Bronchial epithelial cell (primary cell): ENCODE measurements at regions not wholly inside any gene's neighbourhood (a gene's known extent, or its start where the extent isn't known, plus 50 kb on each side); places are given as distances from the start of the nearest gene placed in this dataset.
"Not testable (repeated sequence)": the region's sequence is repeated elsewhere in the genome, so short reads cannot be mapped to it uniquely, and the experiment has no call there.

Experiments
- DNase-seq: peaks from one replicate; pipeline ENCODE4 v3.0.0-alpha.2; 2010; ENCODE audit warnings: low read depth
- FAIRE-seq: peaks from 2 replicates; lab custom pipeline; 2011; peaks lifted over from hg19 to GRCh38; lab: Jason Lieb, UNC
- H3K27me3 ChIP-seq: 2 replicates; pipeline ENCODE4 v1.5.1; 2011; ENCODE audit warnings: low read length; ENCODE audit not compliant: control insufficient read depth, insufficient read depth
- H3K36me3 ChIP-seq: 2 replicates; pipeline ENCODE4 v1.5.1; 2011; ENCODE audit warnings: low read length; ENCODE audit not compliant: control insufficient read depth, insufficient read depth
- H3K4me3 ChIP-seq: 2 replicates; pipeline ENCODE4 v1.5.1; 2011; ENCODE audit warnings: mild to moderate bottlenecking, low read depth, low read length, control low read depth
- CTCF ChIP-seq: IDR thresholded peaks from 2 replicates; pipeline ENCODE4 v1.5.1; 2011; ENCODE audit warnings: mild to moderate bottlenecking, moderate library complexity, low read length, control low read depth, inconsistent platforms; ENCODE audit not compliant: insufficient read depth, severe bottlenecking

GRCh38 chr10:2201534-2202099 is 464.3 kb upstream of the ADARB2 start:
- FAIRE-seq (no peak), DNase-seq (no peak)
- Histone ChIP-seq H3K4me3 (no peak overlapping the region), H3K27me3 (no peaks in the 10 kb centered on the region), H3K36me3 (no peaks in the 10 kb centered on the region)
- no peak for TF ChIP-seq CTCF

DNA sequence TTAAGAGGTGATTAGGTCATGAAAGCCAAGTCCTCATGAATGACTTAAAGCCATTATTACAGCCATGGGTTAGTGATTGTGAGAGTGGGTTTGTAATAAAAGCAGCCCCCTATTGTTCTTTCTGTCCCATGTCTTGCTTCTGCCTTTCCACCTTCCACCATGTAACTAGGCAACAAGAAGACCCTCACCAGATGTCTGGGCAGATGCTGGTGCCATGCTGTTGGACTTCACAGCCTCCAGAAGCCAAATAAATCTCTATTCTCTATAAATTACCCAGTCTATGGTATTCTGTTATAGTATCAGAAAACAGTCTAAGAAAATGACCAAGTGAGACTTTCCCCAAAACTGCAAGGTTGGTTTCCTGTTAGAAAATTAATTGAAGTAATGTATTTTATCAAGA is 460.3 kb upstream of the ADARB2 start:
- no peak for DNase-seq
- Histone ChIP-seq H3K4me3 (no peak overlapping the region), H3K27me3 (no peaks in the 10 kb centered on the region), H3K36me3 (no peaks in the 10 kb centered on the region)
- no peak for FAIRE-seq
- no peak for TF ChIP-seq CTCF

DNA sequence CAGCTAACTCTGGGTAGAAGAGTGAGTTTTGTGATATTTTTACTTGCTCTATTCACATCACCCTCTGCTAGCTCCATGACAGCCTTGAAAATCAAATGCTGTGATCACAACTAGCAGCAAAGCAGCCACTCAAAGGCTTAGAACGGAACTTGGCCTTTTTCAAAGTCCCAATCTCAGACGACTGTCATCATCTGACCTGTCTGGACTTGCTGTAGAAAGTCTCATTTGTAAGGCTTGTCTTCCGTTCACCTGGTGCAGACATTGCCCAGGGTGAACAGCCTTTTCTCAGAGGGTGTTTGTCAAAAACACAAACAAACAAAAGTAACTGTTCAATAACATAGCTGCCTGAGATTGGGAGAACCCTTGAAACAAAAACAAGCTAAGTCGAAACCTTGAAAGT is 458.9 kb upstream of the ADARB2 start:
- Histone ChIP-seq H3K36me3 (no peaks in the 10 kb centered on the region), H3K4me3 (no peak overlapping the region), H3K27me3 (no peaks in the 10 kb centered on the region)
- peak; percentile 36 for FAIRE-seq
- TF ChIP-seq CTCF, result no peak
- DNase-seq, result peak; percentile 77

DNA sequence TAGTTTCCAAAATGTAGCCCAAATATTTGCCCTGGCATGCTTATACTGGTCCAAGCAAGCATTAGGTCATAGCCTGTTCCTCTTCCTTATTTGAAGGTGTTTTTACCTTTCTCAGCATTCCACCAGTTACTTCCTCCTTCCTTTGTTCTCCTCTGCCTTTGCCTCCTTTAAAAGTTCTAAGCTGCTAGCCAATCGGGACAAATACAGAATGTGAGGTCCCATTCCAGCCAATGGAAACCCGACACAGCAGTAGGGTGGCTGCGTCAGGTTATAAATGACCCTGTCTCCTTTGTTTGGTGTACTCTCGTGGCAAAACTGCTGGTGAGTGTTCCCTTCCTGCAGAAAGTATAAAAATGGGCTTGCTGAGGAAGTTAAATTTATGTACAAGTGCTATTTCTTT is 452.0 kb upstream of the ADARB2 start:
- H3K36me3 ChIP-seq, result not testable (repeated sequence)
- peak; percentile 59 for DNase-seq

DNA sequence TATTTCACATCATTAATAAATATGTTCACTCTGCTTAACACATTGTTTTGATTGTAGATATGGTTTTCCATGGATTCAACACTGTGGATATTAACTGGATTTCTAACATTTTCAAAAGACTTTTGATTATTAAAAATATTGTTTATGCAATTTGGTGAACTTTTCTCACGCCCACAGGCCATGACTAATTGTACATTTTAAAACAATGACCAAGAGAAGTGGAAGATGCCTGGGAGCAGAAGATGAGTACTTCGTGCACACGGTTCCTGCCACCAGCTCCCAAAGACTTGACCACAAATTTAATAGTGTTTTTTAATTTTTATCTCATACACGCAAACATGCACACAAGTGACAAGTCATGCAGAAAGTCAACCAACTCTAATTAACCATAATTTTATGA is 451.0 kb upstream of the ADARB2 start:
- H3K4me3 ChIP-seq, result no peak overlapping the region
- FAIRE-seq (no peak), DNase-seq (peak; percentile 68)
- no peak for TF ChIP-seq CTCF
- no peaks in the 10 kb centered on the region for H3K36me3 ChIP-seq
- no peaks in the 10 kb centered on the region for H3K27me3 ChIP-seq

More for the DNA sequence above, 452.0 kb upstream of the ADARB2 start:
- H3K4me3 ChIP-seq, FAIRE-seq, H3K27me3 ChIP-seq: not testable (repeated sequence)

- DNase-seq (peak; percentile 55), FAIRE-seq (no peak)
- no peaks in the 10 kb centered on the region for H3K36me3 ChIP-seq
- no peak overlapping the region for H3K4me3 ChIP-seq
- no peaks in the 10 kb centered on the region for H3K27me3 ChIP-seq
- TF ChIP-seq CTCF, result no peak
Observed at GRCh38 chr10:2173327-2173726, 436.0 kb upstream of the ADARB2 start.
